ENCODE measurements at regions not wholly inside any gene's neighbourhood (a gene's known extent, or its start where the extent isn't known, plus 50 kb on each side); places are given as distances from the start of the nearest gene placed in this dataset.

DNA sequence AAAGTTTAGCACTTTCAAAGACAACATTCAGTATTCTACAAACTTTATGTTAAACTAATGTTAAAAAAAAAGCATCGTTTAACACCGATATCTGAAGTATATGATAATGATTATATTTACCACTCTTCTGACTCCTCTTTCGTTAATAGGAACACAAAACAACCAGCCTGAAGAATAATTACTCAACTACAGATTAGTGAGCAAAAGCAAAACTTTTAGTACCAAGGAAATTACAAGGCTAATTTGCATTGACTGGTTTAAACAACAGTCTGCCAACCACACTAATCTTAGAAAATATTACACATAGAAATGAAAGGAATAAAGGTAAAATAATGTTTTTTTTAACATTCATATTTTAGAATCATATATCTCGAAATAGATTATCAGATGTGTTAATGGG, 500.7 kb downstream of the LMO4 start:
- Histone ChIP-seq H3K27me3 (ENCODE audit: insufficient read depth, low read length) (no peaks in the 10 kb centered on the region), H3K36me3 (ENCODE audit: insufficient read depth, low read length) (no peaks in the 10 kb centered on the region), H2AFZ (ENCODE audit: low read depth, low read length) (no peak overlapping the region), H3K27ac (ENCODE audit: low read depth, low read length) (no peak overlapping the region), H3K79me2 (ENCODE audit: insufficient read depth, low read length) (no peaks in the 10 kb centered on the region), H3K4me2 (ENCODE audit: low read length) (no peak overlapping the region), H3K9ac (ENCODE audit: low read length) (no peak overlapping the region), H3K9me3 (ENCODE audit: insufficient read depth, low read depth, low read length) (no peaks in the 10 kb centered on the region), H3K4me3 (ENCODE audit: insufficient read depth, low read depth, low read length) (no peak overlapping the region), H4K20me1 (ENCODE audit: insufficient read depth, low read length) (no peaks in the 10 kb centered on the region), H3K4me1 (ENCODE audit: insufficient read depth, low read length) (no peaks in the 10 kb centered on the region)
- TF ChIP-seq, protein P1, sequence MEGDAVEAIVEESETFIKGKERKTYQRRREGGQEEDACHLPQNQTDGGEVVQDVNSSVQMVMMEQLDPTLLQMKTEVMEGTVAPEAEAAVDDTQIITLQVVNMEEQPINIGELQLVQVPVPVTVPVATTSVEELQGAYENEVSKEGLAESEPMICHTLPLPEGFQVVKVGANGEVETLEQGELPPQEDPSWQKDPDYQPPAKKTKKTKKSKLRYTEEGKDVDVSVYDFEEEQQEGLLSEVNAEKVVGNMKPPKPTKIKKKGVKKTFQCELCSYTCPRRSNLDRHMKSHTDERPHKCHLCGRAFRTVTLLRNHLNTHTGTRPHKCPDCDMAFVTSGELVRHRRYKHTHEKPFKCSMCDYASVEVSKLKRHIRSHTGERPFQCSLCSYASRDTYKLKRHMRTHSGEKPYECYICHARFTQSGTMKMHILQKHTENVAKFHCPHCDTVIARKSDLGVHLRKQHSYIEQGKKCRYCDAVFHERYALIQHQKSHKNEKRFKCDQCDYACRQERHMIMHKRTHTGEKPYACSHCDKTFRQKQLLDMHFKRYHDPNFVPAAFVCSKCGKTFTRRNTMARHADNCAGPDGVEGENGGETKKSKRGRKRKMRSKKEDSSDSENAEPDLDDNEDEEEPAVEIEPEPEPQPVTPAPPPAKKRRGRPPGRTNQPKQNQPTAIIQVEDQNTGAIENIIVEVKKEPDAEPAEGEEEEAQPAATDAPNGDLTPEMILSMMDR (IDR thresholded peaks at IDR 0.05; ENCODE audit: insufficient read depth, low read depth, low read length) = no peak
- no peak for TF ChIP-seq EZH2 (IDR thresholded peaks at IDR 0.05; ENCODE audit: insufficient read depth, low read length)
- FAIRE-seq (no peak), DNase-seq (ENCODE audit: low read depth) (no peak)
- Mint-ChIP-seq H3K27ac (ENCODE audit: unreplicated experiment) (no peak overlapping the region), H3K4me3 (ENCODE audit: unreplicated experiment) (no peak overlapping the region), H3K36me3 (ENCODE audit: low read depth, unreplicated experiment) (no peaks in the 10 kb centered on the region), H3K27me3 (ENCODE audit: low read depth, unreplicated experiment) (no peaks in the 10 kb centered on the region), H3K4me1 (ENCODE audit: low read depth, unreplicated experiment) (no peaks in the 10 kb centered on the region), H3K9me3 (ENCODE audit: unreplicated experiment) (no peaks in the 10 kb centered on the region)

DNA sequence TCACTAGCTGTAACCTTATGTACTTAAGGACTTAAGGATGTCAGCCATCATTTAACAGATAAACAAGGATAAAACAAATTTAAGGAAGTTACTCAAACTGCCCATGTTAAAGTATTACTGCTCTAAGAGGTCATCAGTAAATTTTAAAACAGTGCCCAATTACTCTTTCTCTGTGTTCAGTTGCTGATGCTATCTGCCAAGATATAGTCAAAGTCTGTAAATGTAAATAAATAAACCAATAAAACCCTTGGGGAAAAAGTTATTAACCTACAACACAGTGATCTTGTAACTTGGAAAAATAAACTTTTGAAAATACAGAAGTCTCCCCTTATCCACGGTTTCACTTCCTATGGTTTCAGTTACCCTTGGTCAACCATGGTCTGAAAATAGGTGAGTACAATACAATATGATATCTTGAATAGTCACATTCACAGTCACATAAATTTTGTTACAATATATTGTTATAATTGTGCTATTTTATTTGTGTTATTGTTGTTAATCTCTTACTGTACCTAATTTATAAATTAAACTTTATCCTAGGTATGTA, 501.8 kb downstream of the LMO4 start:
- no peaks in the 10 kb centered on the region for H3K27me3 ChIP-seq (ENCODE audit: insufficient read depth, low read length)
- H4K20me1 ChIP-seq (ENCODE audit: insufficient read depth, low read length) = no peaks in the 10 kb centered on the region
- no peak overlapping the region for H2AFZ ChIP-seq (ENCODE audit: low read depth, low read length)
- Mint-ChIP-seq H3K9me3 (ENCODE audit: unreplicated experiment) (no peaks in the 10 kb centered on the region), H3K4me3 (ENCODE audit: unreplicated experiment) (no peak overlapping the region), H3K27ac (ENCODE audit: unreplicated experiment) (no peak overlapping the region), H3K36me3 (ENCODE audit: low read depth, unreplicated experiment) (no peaks in the 10 kb centered on the region), H3K27me3 (ENCODE audit: low read depth, unreplicated experiment) (no peaks in the 10 kb centered on the region), H3K4me1 (ENCODE audit: low read depth, unreplicated experiment) (no peaks in the 10 kb centered on the region)
- no peak overlapping the region for H3K27ac ChIP-seq (ENCODE audit: low read depth, low read length)
- H3K79me2 ChIP-seq (ENCODE audit: insufficient read depth, low read length) = no peaks in the 10 kb centered on the region
- no peaks in the 10 kb centered on the region for H3K9me3 ChIP-seq (ENCODE audit: insufficient read depth, low read depth, low read length)
- DNase-seq (ENCODE audit: low read depth) (no peak), FAIRE-seq (peak; percentile 68)
- no peaks in the 10 kb centered on the region for H3K4me1 ChIP-seq (ENCODE audit: insufficient read depth, low read length)
- no peak overlapping the region for H3K9ac ChIP-seq (ENCODE audit: low read length)
- no peak overlapping the region for H3K4me3 ChIP-seq (ENCODE audit: insufficient read depth, low read depth, low read length)
- TF ChIP-seq, protein P1 (IDR thresholded peaks at IDR 0.05; ENCODE audit: insufficient read depth, low read depth, low read length) = no peak
- TF ChIP-seq EZH2 (IDR thresholded peaks at IDR 0.05; ENCODE audit: insufficient read depth, low read length) = no peak
- H3K36me3 ChIP-seq (ENCODE audit: insufficient read depth, low read length) = no peaks in the 10 kb centered on the region
- H3K4me2 ChIP-seq (ENCODE audit: low read length) = no peak overlapping the region

- no peaks in the 10 kb centered on the region for H3K27me3 Mint-ChIP-seq (ENCODE audit: low read depth, unreplicated experiment)
- no peaks in the 10 kb centered on the region for H3K4me1 ChIP-seq (ENCODE audit: insufficient read depth, low read length)
- no peaks in the 10 kb centered on the region for H3K27me3 ChIP-seq (ENCODE audit: insufficient read depth, low read length)
- no peaks in the 10 kb centered on the region for H4K20me1 ChIP-seq (ENCODE audit: insufficient read depth, low read length)
- no peaks in the 10 kb centered on the region for H3K9me3 ChIP-seq (ENCODE audit: insufficient read depth, low read depth, low read length)
- TF ChIP-seq, protein P1 (IDR thresholded peaks at IDR 0.05; ENCODE audit: insufficient read depth, low read depth, low read length) = no peak
- no peak for TF ChIP-seq EZH2 (IDR thresholded peaks at IDR 0.05; ENCODE audit: insufficient read depth, low read length)
- H3K27ac ChIP-seq (ENCODE audit: low read depth, low read length) = no peak overlapping the region
- no peaks in the 10 kb centered on the region for H3K79me2 ChIP-seq (ENCODE audit: insufficient read depth, low read length)
- no peaks in the 10 kb centered on the region for H3K36me3 Mint-ChIP-seq (ENCODE audit: low read depth, unreplicated experiment)
- DNase-seq (ENCODE audit: low read depth) (peak; percentile 64), FAIRE-seq (no peak)
- H3K4me1 Mint-ChIP-seq (ENCODE audit: low read depth, unreplicated experiment) = no peaks in the 10 kb centered on the region
- no peak overlapping the region for H2AFZ ChIP-seq (ENCODE audit: low read depth, low read length)
- no peak overlapping the region for H3K4me2 ChIP-seq (ENCODE audit: low read length)
- H3K4me3 Mint-ChIP-seq (ENCODE audit: unreplicated experiment) = no peak overlapping the region
- no peaks in the 10 kb centered on the region for H3K36me3 ChIP-seq (ENCODE audit: insufficient read depth, low read length)
- no peaks in the 10 kb centered on the region for H3K9me3 Mint-ChIP-seq (ENCODE audit: unreplicated experiment)
- H3K4me3 ChIP-seq (ENCODE audit: insufficient read depth, low read depth, low read length) = no peak overlapping the region
- H3K27ac Mint-ChIP-seq (ENCODE audit: unreplicated experiment) = no peak overlapping the region
- H3K9ac ChIP-seq (ENCODE audit: low read length) = no peak overlapping the region
Measured at GRCh38 chr1:87833166-87833565, 504.5 kb downstream of the LMO4 start.
